ENCODE measurements at regions not wholly inside any gene's neighbourhood (a gene's known extent, or its start where the extent isn't known, plus 50 kb on each side); places are given as distances from the start of the nearest gene placed in this dataset.

DNA sequence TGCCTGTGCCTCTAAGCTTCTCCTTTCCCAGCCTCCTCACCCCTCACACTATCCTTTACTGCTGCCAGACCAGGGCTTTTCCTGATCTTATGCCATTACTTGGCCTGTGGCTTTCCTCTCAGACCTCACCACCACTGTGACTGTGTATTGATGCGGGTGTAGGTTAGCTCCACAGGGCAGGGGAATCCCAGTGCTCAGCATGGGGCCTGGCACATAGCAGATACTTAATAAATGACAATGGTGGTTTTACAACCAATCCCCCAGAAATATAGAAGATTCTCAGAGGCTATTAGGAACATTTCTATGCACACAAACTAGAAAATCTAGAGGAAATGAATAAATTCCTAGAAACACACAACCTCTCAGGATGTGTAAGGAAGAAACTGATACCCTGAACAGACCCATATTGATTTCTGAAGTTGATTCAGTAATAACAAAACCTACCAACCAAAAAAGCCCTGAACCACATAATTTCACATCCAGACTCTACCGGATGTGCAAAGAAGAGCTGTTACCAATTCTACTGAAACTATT, 129.6 kb upstream of the QRFPR start (continued):
- no peak for TF ChIP-seq REST (IDR thresholded peaks at IDR 0.05; ENCODE audit: unreplicated experiment)

GRCh38 chr4:121485190-121485804, 104.5 kb upstream of the QRFPR start:
- H3K36me3 ChIP-seq (ENCODE audit: insufficient read depth): no peaks in the 10 kb centered on the region
- H3K4me2 ChIP-seq: no peak overlapping the region
- H3K4me1 Mint-ChIP-seq: no peaks in the 10 kb centered on the region
- H3K27ac ChIP-seq (ENCODE audit: low read depth): no peak overlapping the region
- no peak overlapping the region for H2AFZ ChIP-seq
- H3K79me2 ChIP-seq (replicated peaks; ENCODE audit: insufficient read depth): no peaks in the 10 kb centered on the region
- no peaks in the 10 kb centered on the region for H3K4me1 ChIP-seq (ENCODE audit: insufficient read depth)
- DNase-seq (ENCODE audit: low spot score): no peak
- no peak overlapping the region for H3K4me3 Mint-ChIP-seq
- no peaks in the 10 kb centered on the region for H4K20me1 ChIP-seq (replicated peaks; ENCODE audit: insufficient read depth)
- H3K4me3 ChIP-seq: no peak overlapping the region
- H3K27ac Mint-ChIP-seq: no peak overlapping the region; the same call in 1 of the 2 replicates
- H3K27me3 Mint-ChIP-seq (ENCODE audit: insufficient read depth, low read depth, poor library complexity): peaks cover 3% of the 10 kb centered on the region
- no peaks in the 10 kb centered on the region for H3K9me3 Mint-ChIP-seq
- H3K9me2 ChIP-seq (ENCODE audit: insufficient read depth): no peaks in the 10 kb centered on the region
- no peaks in the 10 kb centered on the region for H3K27me3 ChIP-seq (ENCODE audit: insufficient read depth)
- no peaks in the 10 kb centered on the region for H3F3A ChIP-seq (replicated peaks; ENCODE audit: low read depth)
- ATAC-seq: no peak
- no peaks in the 10 kb centered on the region for H3K36me3 Mint-ChIP-seq (ENCODE audit: low read depth)
- TF ChIP-seq, protein P1, sequence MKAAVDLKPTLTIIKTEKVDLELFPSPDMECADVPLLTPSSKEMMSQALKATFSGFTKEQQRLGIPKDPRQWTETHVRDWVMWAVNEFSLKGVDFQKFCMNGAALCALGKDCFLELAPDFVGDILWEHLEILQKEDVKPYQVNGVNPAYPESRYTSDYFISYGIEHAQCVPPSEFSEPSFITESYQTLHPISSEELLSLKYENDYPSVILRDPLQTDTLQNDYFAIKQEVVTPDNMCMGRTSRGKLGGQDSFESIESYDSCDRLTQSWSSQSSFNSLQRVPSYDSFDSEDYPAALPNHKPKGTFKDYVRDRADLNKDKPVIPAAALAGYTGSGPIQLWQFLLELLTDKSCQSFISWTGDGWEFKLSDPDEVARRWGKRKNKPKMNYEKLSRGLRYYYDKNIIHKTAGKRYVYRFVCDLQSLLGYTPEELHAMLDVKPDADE (IDR thresholded peaks at IDR 0.05): no peak
- TF ChIP-seq NANOG (IDR thresholded peaks at IDR 0.05; ENCODE audit: borderline replicate concordance): no peak
- TF ChIP-seq REST (IDR thresholded peaks at IDR 0.05; ENCODE audit: unreplicated experiment): no peak
- TF ChIP-seq EZH2 (IDR thresholded peaks at IDR 0.05; ENCODE audit: low read depth, unreplicated experiment): no peak
- TF ChIP-seq ZNF331 (CRISPR knock-in tag; IDR thresholded peaks at IDR 0.05; ENCODE audit: low read depth): no peak
- TF ChIP-seq ZNF114 (CRISPR knock-in tag; IDR thresholded peaks at IDR 0.05): no peak
- TF ChIP-seq, protein P2, sequence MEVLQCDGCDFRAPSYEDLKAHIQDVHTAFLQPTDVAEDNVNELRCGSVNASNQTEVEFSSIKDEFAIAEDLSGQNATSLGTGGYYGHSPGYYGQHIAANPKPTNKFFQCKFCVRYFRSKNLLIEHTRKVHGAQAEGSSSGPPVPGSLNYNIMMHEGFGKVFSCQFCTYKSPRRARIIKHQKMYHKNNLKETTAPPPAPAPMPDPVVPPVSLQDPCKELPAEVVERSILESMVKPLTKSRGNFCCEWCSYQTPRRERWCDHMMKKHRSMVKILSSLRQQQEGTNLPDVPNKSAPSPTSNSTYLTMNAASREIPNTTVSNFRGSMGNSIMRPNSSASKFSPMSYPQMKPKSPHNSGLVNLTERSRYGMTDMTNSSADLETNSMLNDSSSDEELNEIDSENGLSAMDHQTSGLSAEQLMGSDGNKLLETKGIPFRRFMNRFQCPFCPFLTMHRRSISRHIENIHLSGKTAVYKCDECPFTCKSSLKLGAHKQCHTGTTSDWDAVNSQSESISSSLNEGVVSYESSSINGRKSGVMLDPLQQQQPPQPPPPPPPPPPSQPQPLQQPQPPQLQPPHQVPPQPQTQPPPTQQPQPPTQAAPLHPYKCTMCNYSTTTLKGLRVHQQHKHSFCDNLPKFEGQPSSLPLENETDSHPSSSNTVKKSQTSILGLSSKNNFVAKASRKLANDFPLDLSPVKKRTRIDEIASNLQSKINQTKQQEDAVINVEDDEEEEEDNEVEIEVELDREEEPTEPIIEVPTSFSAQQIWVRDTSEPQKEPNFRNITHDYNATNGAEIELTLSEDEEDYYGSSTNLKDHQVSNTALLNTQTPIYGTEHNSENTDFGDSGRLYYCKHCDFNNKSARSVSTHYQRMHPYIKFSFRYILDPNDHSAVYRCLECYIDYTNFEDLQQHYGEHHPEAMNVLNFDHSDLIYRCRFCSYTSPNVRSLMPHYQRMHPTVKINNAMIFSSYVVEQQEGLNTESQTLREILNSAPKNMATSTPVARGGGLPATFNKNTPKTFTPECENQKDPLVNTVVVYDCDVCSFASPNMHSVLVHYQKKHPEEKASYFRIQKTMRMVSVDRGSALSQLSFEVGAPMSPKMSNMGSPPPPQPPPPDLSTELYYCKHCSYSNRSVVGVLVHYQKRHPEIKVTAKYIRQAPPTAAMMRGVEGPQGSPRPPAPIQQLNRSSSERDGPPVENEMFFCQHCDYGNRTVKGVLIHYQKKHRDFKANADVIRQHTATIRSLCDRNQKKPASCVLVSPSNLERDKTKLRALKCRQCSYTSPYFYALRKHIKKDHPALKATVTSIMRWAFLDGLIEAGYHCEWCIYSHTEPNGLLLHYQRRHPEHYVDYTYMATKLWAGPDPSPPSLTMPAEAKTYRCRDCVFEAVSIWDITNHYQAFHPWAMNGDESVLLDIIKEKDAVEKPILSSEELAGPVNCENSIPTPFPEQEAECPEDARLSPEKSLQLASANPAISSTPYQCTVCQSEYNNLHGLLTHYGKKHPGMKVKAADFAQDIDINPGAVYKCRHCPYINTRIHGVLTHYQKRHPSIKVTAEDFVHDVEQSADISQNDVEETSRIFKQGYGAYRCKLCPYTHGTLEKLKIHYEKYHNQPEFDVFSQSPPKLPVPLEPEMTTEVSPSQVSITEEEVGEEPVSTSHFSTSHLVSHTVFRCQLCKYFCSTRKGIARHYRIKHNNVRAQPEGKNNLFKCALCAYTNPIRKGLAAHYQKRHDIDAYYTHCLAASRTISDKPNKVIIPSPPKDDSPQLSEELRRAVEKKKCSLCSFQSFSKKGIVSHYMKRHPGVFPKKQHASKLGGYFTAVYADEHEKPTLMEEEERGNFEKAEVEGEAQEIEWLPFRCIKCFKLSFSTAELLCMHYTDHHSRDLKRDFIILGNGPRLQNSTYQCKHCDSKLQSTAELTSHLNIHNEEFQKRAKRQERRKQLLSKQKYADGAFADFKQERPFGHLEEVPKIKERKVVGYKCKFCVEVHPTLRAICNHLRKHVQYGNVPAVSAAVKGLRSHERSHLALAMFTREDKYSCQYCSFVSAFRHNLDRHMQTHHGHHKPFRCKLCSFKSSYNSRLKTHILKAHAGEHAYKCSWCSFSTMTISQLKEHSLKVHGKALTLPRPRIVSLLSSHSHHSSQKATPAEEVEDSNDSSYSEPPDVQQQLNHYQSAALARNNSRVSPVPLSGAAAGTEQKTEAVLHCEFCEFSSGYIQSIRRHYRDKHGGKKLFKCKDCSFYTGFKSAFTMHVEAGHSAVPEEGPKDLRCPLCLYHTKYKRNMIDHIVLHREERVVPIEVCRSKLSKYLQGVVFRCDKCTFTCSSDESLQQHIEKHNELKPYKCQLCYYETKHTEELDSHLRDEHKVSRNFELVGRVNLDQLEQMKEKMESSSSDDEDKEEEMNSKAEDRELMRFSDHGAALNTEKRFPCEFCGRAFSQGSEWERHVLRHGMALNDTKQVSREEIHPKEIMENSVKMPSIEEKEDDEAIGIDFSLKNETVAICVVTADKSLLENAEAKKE (CRISPR knock-in tag; IDR thresholded peaks at IDR 0.05): no peak

Measured in GM23338 (cell line).